HepG2 (cell line): ENCODE measurements at regions not wholly inside any gene's neighbourhood (a gene's known extent, or its start where the extent isn't known, plus 50 kb on each side); places are given as distances from the start of the nearest gene placed in this dataset.

Source experiments
- ARID3A ChIP-seq: IDR thresholded peaks from 2 replicates; pipeline ENCODE4 v1.6.1; 2012; ENCODE audit warnings: low read depth, low read length, improper control_type of control experiment
- ESRRA ChIP-seq: sonication (generic); formaldehyde crosslinking; IDR thresholded peaks from 2 replicates; pipeline ENCODE4 v1.5.1; 2020; ENCODE audit warnings: mild to moderate bottlenecking, low read depth, missing genetic modification reagents
- GPBP1L1 ChIP-seq: sonication (generic); formaldehyde crosslinking; IDR thresholded peaks from 2 replicates; pipeline ENCODE4 v1.5.0; 2020; ENCODE audit warnings: mild to moderate bottlenecking, missing genetic modification reagents
- MTF1 ChIP-seq: sonication (generic); formaldehyde crosslinking; IDR thresholded peaks from 2 replicates; pipeline ENCODE4 v1.5.0; 2020; ENCODE audit warnings: missing genetic modification reagents
- NCOA5 ChIP-seq: sonication (generic); formaldehyde crosslinking; IDR thresholded peaks from 2 replicates; pipeline ENCODE4 v1.4.0; 2020; ENCODE audit warnings: missing genetic modification reagents
- NONO ChIP-seq, 2 experiments: fragments of 450-650 bp in 1 of 2; sonication (generic) in 1 of 2; formaldehyde crosslinking in 1 of 2; IDR thresholded peaks in 1 of 2; conservative IDR thresholded peaks in 1 of 2; 2 replicates each; pipeline versions ENCODE4 v1.6.1 to v1.8.0; 2017 to 2022; ENCODE audit warnings: mild to moderate bottlenecking in 1 of 2, missing genetic modification reagents in 1 of 2, moderate library complexity in 1 of 2
- PHB2 ChIP-seq: fragments of 450-650 bp; IDR thresholded peaks from 2 replicates; pipeline ENCODE4 v1.6.1; 2018; ENCODE audit not compliant: partially characterized antibody
- THYN1 ChIP-seq: sonication (generic); formaldehyde crosslinking; IDR thresholded peaks from 2 replicates; pipeline ENCODE4 v1.8.1; 2023; ENCODE audit warnings: low read depth, mild to moderate bottlenecking, moderate library complexity, missing genetic modification reagents, borderline replicate concordance
- ZBTB33 ChIP-seq: sonication (generic); formaldehyde crosslinking; IDR thresholded peaks from 2 replicates; pipeline ENCODE4 v1.4.0; 2020; ENCODE audit warnings: missing genetic modification reagents
- ZNF318 ChIP-seq: sonication (generic); formaldehyde crosslinking; IDR thresholded peaks from 2 replicates; pipeline ENCODE4 v1.4.0; 2020; ENCODE audit warnings: mild to moderate bottlenecking, missing genetic modification reagents
- TF ChIP-seq, protein P1 (sequence below): sonication (generic); formaldehyde crosslinking; IDR thresholded peaks from 2 replicates; pipeline ENCODE4 v1.9.0; 2021; ENCODE audit warnings: missing genetic modification reagents, borderline replicate concordance

DNA sequence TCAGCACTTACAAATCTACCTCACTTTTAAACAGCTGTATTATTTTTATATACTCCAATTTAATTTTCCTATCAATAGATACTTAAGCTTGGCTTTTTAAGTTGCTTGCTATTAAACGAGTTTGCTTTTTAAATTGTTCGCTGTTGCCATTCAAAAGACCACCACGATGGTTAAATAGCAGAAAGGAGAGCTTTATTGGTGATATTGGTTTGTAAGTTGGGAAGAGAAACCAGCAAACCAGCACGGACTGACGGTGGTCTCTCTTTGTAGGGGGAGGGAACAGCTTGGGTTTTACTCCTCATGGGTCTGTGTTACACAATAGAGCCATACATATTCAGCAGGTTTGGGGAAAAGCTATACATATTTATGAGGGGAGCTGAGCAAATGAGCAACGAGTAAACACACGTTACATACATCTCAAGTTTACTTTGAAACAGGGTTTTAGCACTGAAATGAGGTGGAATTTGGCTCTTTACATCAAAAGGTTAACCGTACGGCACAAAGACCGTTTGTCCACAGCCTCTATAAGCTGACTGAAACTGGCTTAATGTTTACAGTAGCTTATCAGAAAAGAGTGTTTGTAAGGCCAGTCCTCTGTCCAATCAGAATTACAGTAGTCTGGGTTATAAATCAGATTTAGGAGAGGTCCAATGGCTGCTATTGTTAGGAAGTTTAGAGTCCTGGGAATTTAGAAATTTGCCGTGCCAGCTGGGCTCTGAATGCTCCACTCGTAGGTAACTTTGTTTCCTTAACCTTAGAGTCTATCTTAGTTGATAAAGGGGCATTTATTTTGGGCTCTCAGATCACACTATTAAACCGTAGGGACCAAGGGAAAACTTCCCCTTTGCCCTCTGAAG lies 69.7 kb upstream of the DHRS4 start (continued):
- no peak for TF ChIP-seq ZNF318
- no peak for TF ChIP-seq NCOA5 (CRISPR knock-in tag)
- TF ChIP-seq GPBP1L1: no peak
- TF ChIP-seq ARID3A: peak; percentile 97
- TF ChIP-seq MTF1: no peak
- TF ChIP-seq PHB2: no peak
- peak; percentile 77; the same call in 1 of the 2 replicates for TF ChIP-seq ESRRA
- 0 out of 2 replicates have a peak, but pooled peaks have one; percentile 65 for TF ChIP-seq THYN1
- TF ChIP-seq NONO (IDR thresholded peaks at IDR 0.05): no peak
- TF ChIP-seq NONO (CRISPR knock-in tag; conservative IDR thresholded peaks at IDR 0.05): peak; percentile 96
- TF ChIP-seq, protein P1, sequence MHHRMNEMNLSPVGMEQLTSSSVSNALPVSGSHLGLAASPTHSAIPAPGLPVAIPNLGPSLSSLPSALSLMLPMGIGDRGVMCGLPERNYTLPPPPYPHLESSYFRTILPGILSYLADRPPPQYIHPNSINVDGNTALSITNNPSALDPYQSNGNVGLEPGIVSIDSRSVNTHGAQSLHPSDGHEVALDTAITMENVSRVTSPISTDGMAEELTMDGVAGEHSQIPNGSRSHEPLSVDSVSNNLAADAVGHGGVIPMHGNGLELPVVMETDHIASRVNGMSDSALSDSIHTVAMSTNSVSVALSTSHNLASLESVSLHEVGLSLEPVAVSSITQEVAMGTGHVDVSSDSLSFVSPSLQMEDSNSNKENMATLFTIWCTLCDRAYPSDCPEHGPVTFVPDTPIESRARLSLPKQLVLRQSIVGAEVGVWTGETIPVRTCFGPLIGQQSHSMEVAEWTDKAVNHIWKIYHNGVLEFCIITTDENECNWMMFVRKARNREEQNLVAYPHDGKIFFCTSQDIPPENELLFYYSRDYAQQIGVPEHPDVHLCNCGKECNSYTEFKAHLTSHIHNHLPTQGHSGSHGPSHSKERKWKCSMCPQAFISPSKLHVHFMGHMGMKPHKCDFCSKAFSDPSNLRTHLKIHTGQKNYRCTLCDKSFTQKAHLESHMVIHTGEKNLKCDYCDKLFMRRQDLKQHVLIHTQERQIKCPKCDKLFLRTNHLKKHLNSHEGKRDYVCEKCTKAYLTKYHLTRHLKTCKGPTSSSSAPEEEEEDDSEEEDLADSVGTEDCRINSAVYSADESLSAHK (CRISPR knock-in tag): no peak
- TF ChIP-seq ZBTB33 (CRISPR knock-in tag): no peak
